WTC11 (cell line): ENCODE measurements at regions not wholly inside any gene's neighbourhood (a gene's known extent, or its start where the extent isn't known, plus 50 kb on each side); places are given as distances from the start of the nearest gene placed in this dataset.

Experiments used
- ATAC-seq: fragments of 200-7000 bp; cut with Tn5 transposase; 2 replicates; pipeline ENCODE4 v1.10.0; 2021; ENCODE audit warnings: mild to moderate bottlenecking, moderate library complexity
- CTCF ChIA-PET: fragments of 300-600 bp; sonication (Branson Sonifier 250); formaldehyde crosslinking; loops from one replicate; lab custom pipeline; 2021; ENCODE audit warnings: antibody characterized with exemption; lab: Charles Lee
- POLR2A ChIA-PET: fragments of 350-600 bp; sonication (Branson Sonifier 250); formaldehyde crosslinking; loops from one replicate; lab custom pipeline; 2021; ENCODE audit warnings: antibody characterized with exemption; lab: Charles Lee
- DNase-seq: peaks from one replicate; pipeline ENCODE4 v3.0.0; 2021; ENCODE audit warnings: low spot score
- H3K27ac Mint-ChIP-seq: 2 replicates; pipeline ENCODE4 v1.8.0; 2021; ENCODE audit warnings: mixed read lengths
- H3K27me3 Mint-ChIP-seq: 2 replicates; pipeline ENCODE4 v1.8.0; 2021; ENCODE audit warnings: low read depth, mild to moderate bottlenecking, moderate library complexity, mixed read lengths
- H3K36me3 Mint-ChIP-seq: 2 replicates; pipeline ENCODE4 v1.8.0; 2021; ENCODE audit warnings: mixed read lengths
- H3K4me1 Mint-ChIP-seq: 2 replicates; pipeline ENCODE4 v1.8.0; 2022; ENCODE audit warnings: mixed read lengths
- H3K4me3 Mint-ChIP-seq: 2 replicates; pipeline ENCODE4 v1.8.0; 2021; ENCODE audit warnings: mild to moderate bottlenecking, moderate library complexity, mixed read lengths
- H3K9me3 Mint-ChIP-seq: 2 replicates; pipeline ENCODE4 v1.8.0; 2021; ENCODE audit warnings: mixed read lengths
- ATF3 ChIP-seq: sonication (generic); formaldehyde crosslinking; conservative IDR thresholded peaks from 2 replicates; pipeline ENCODE4 v1.8.1; 2022; ENCODE audit warnings: mild to moderate bottlenecking, missing genetic modification reagents
- E2F4 ChIP-seq: sonication (generic); formaldehyde crosslinking; IDR thresholded peaks from 2 replicates; pipeline ENCODE4 v1.8.1; 2022; ENCODE audit warnings: low read depth, mild to moderate bottlenecking, moderate library complexity, missing genetic modification reagents, borderline replicate concordance
- E2F5 ChIP-seq: sonication (generic); formaldehyde crosslinking; IDR thresholded peaks from 2 replicates; pipeline ENCODE4 v1.8.1; 2022; ENCODE audit warnings: mild to moderate bottlenecking, moderate library complexity, missing genetic modification reagents
- FOXJ3 ChIP-seq: sonication (generic); formaldehyde crosslinking; IDR thresholded peaks from 2 replicates; pipeline ENCODE4 v1.9.0; 2021; ENCODE audit warnings: missing genetic modification reagents, mild to moderate bottlenecking, borderline replicate concordance
- GABPB1 ChIP-seq: sonication (generic); formaldehyde crosslinking; IDR thresholded peaks from 2 replicates; pipeline ENCODE4 v1.8.1; 2023; ENCODE audit warnings: mild to moderate bottlenecking, missing genetic modification reagents
- GRHL2 ChIP-seq: fragments of 250-450 bp; sonication (Bioruptor Pico); IDR thresholded peaks from 2 replicates; pipeline ENCODE4 v1.8.0; 2022; ENCODE audit warnings: mild to moderate bottlenecking, moderate library complexity; ENCODE audit not compliant: insufficient replicate concordance, severe bottlenecking
- MAX ChIP-seq: sonication (generic); formaldehyde crosslinking; IDR thresholded peaks from 2 replicates; pipeline ENCODE4 v1.8.0; 2022; ENCODE audit warnings: mild to moderate bottlenecking, missing genetic modification reagents
- MXD4 ChIP-seq: fragments of 250-450 bp; sonication (Bioruptor Pico); IDR thresholded peaks from 2 replicates; pipeline ENCODE4 v1.8.0; 2021; ENCODE audit warnings: mild to moderate bottlenecking, moderate library complexity, borderline replicate concordance
- NR3C1 ChIP-seq: sonication (generic); formaldehyde crosslinking; conservative IDR thresholded peaks from 2 replicates; pipeline ENCODE4 v1.8.1; 2023; ENCODE audit warnings: low read depth, mild to moderate bottlenecking, missing genetic modification reagents
- PREB ChIP-seq: sonication (generic); formaldehyde crosslinking; IDR thresholded peaks from 2 replicates; pipeline ENCODE4 v1.8.1; 2022; ENCODE audit warnings: mild to moderate bottlenecking, missing genetic modification reagents, moderate library complexity, borderline replicate concordance
- RELA ChIP-seq: sonication (generic); formaldehyde crosslinking; IDR thresholded peaks from 2 replicates; pipeline ENCODE4 v1.8.1; 2022; ENCODE audit warnings: missing genetic modification reagents, mild to moderate bottlenecking, borderline replicate concordance
- RORB ChIP-seq: fragments of 250-450 bp; sonication (Bioruptor Pico); IDR thresholded peaks from 2 replicates; pipeline ENCODE4 v1.9.0; 2021; ENCODE audit warnings: mild to moderate bottlenecking
- SOX15 ChIP-seq: fragments of 250-450 bp; sonication (Bioruptor Pico); IDR thresholded peaks from 2 replicates; pipeline ENCODE4 v1.9.0; 2021; ENCODE audit warnings: mild to moderate bottlenecking
- STAT6 ChIP-seq: sonication (generic); formaldehyde crosslinking; conservative IDR thresholded peaks from 2 replicates; pipeline ENCODE4 v1.8.1; 2023; ENCODE audit warnings: mild to moderate bottlenecking, low read depth, missing genetic modification reagents, moderate library complexity
- USF1 ChIP-seq: sonication (generic); formaldehyde crosslinking; IDR thresholded peaks from 2 replicates; pipeline ENCODE4 v1.8.0; 2022; ENCODE audit warnings: mild to moderate bottlenecking, missing genetic modification reagents
- USF2 ChIP-seq: sonication (generic); formaldehyde crosslinking; IDR thresholded peaks from 2 replicates; pipeline ENCODE4 v1.8.1; 2023; ENCODE audit warnings: mild to moderate bottlenecking, missing genetic modification reagents, moderate library complexity
- ZNF138 ChIP-seq: sonication (generic); formaldehyde crosslinking; conservative IDR thresholded peaks from 2 replicates; pipeline ENCODE4 v1.8.1; 2022; ENCODE audit warnings: mild to moderate bottlenecking, moderate library complexity, missing genetic modification reagents
- ZNF317 ChIP-seq: sonication (generic); formaldehyde crosslinking; IDR thresholded peaks from 2 replicates; pipeline ENCODE4 v1.8.1; 2023; ENCODE audit warnings: low read depth, mild to moderate bottlenecking, moderate library complexity, missing genetic modification reagents, borderline replicate concordance
- ZSCAN18 ChIP-seq: fragments of 250-450 bp; sonication (Bioruptor Pico); IDR thresholded peaks from 2 replicates; pipeline ENCODE4 v2.1.2; 2022; ENCODE audit warnings: mild to moderate bottlenecking, moderate library complexity

GRCh38 chr6:88262332-88262731 is 96.2 kb upstream of the CNR1 start (continued):
- TF ChIP-seq MXD4 (CRISPR knock-in tag) (no peak), GRHL2 (CRISPR knock-in tag) (no peak)

- Mint-ChIP-seq H3K4me1 (no peaks in the 10 kb centered on the region), H3K4me3 (no peak overlapping the region)
- TF ChIP-seq ZNF317 (CRISPR knock-in tag), result no peak
- no peak for TF ChIP-seq USF2 (CRISPR knock-in tag)
- TF ChIP-seq PREB (CRISPR knock-in tag), result no peak
- TF ChIP-seq FOXJ3 (CRISPR knock-in tag), result no peak
- TF ChIP-seq GABPB1 (CRISPR knock-in tag), result no peak
- TF ChIP-seq STAT6 (CRISPR knock-in tag), result no peak
- TF ChIP-seq, all 79 proteins: peak for 0
- ATAC-seq, result no peak
- H3K27me3 Mint-ChIP-seq, result no peaks in the 10 kb centered on the region
- peaks cover 33% of the 10 kb centered on the region for H3K9me3 Mint-ChIP-seq
- H3K36me3 Mint-ChIP-seq, result peaks cover 11% of the 10 kb centered on the region
- no peak overlapping the region for H3K27ac Mint-ChIP-seq
- ChIA-PET CTCF (no interaction called here), POLR2A (no interaction called here)
- DNase-seq, result no peak
Measured at GRCh38 chr6:88251301-88251700, 85.2 kb upstream of the CNR1 start.

- H3K36me3 Mint-ChIP-seq, result no peaks in the 10 kb centered on the region
- H3K4me3 Mint-ChIP-seq, result no peak overlapping the region
- DNase-seq (no peak), ATAC-seq (no peak)
- H3K27ac Mint-ChIP-seq, result no peak overlapping the region
- H3K9me3 Mint-ChIP-seq, result peaks cover 12% of the 10 kb centered on the region
- ChIA-PET POLR2A (no interaction called here), CTCF (no interaction called here)
- H3K27me3 Mint-ChIP-seq, result no peaks in the 10 kb centered on the region
- no peaks in the 10 kb centered on the region for H3K4me1 Mint-ChIP-seq
- TF ChIP-seq RORB (CRISPR knock-in tag) (no peak), ZNF138 (CRISPR knock-in tag) (no peak), STAT6 (CRISPR knock-in tag) (no peak), NR3C1 (no peak), E2F5 (CRISPR knock-in tag) (no peak), ATF3 (no peak), USF1 (CRISPR knock-in tag) (no peak), ZSCAN18 (CRISPR knock-in tag) (no peak), RELA (CRISPR knock-in tag) (no peak), MAX (CRISPR knock-in tag) (no peak), E2F4 (CRISPR knock-in tag) (no peak), SOX15 (CRISPR knock-in tag) (no peak)
Measured at GRCh38 chr6:88248709-88249321, 82.7 kb upstream of the CNR1 start.
